Activated naive CD4-positive, alpha-beta T cell (primary cell): ENCODE measurements at regions not wholly inside any gene's neighbourhood (a gene's known extent, or its start where the extent isn't known, plus 50 kb on each side); places are given as distances from the start of the nearest gene placed in this dataset.
"Not testable (repeated sequence)": the region's sequence is repeated elsewhere in the genome, so short reads cannot be mapped to it uniquely, and the experiment has no call there.

Experiments used
- DNase-seq, 4 experiments: peaks; one replicate each; lab custom pipeline; 2025; lab: John Stamatoyannopoulos, UW

GRCh38 chr13:90803210-90803609, 544.3 kb upstream of the MIR17HG start:
- no peak for DNase-seq

GRCh38 chr13:90806016-90806615, 541.4 kb upstream of the MIR17HG start:
- no peak for DNase-seq

GRCh38 chr13:90806892-90807291, 540.6 kb upstream of the MIR17HG start:
- no peak for DNase-seq

- DNase-seq: no peak
Observed at GRCh38 chr13:90808838-90809237, 538.6 kb upstream of the MIR17HG start.

- DNase-seq: no peak
Observed at GRCh38 chr13:90824032-90824431, 523.5 kb upstream of the MIR17HG start.

GRCh38 chr13:90826688-90827087, 520.8 kb upstream of the MIR17HG start:
- no peak for DNase-seq

GRCh38 chr13:90830782-90831181, 516.7 kb upstream of the MIR17HG start:
- DNase-seq: no peak

- DNase-seq: no peak
Observed at GRCh38 chr13:90833951-90834350, 513.5 kb upstream of the MIR17HG start.

- no peak for DNase-seq
Observed at GRCh38 chr13:90834700-90835099, 512.8 kb upstream of the MIR17HG start.

GRCh38 chr13:90835826-90836225, 511.7 kb upstream of the MIR17HG start:
- no peak for DNase-seq

- DNase-seq: no peak
Observed at GRCh38 chr13:90838317-90838960, 509.0 kb upstream of the MIR17HG start.

- DNase-seq: no peak
Observed at GRCh38 chr13:90839061-90839460, 508.4 kb upstream of the MIR17HG start.

GRCh38 chr13:90846936-90847335, 500.6 kb upstream of the MIR17HG start:
- DNase-seq: no peak

GRCh38 chr13:90853666-90854065, 493.8 kb upstream of the MIR17HG start:
- DNase-seq: not testable (repeated sequence)

- DNase-seq: no peak
Observed at GRCh38 chr13:90857921-90858320, 489.6 kb upstream of the MIR17HG start.

GRCh38 chr13:90866006-90866405, 481.5 kb upstream of the MIR17HG start:
- DNase-seq: no peak

GRCh38 chr13:90867336-90867683, 480.2 kb upstream of the MIR17HG start:
- no peak for DNase-seq

- DNase-seq: no peak
Observed at GRCh38 chr13:90868321-90868920, 479.1 kb upstream of the MIR17HG start.

- no peak for DNase-seq
Observed at GRCh38 chr13:90869580-90869979, 477.9 kb upstream of the MIR17HG start.

- no peak for DNase-seq
Observed at GRCh38 chr13:90872491-90873025, 474.9 kb upstream of the MIR17HG start.

GRCh38 chr13:90880790-90881189, 466.7 kb upstream of the MIR17HG start:
- DNase-seq: no peak

GRCh38 chr13:90882551-90882950, 464.9 kb upstream of the MIR17HG start:
- DNase-seq: no peak

GRCh38 chr13:90883592-90883991, 463.9 kb upstream of the MIR17HG start:
- no peak for DNase-seq
